GM23338 (cell line): ENCODE measurements at regions not wholly inside any gene's neighbourhood (a gene's known extent, or its start where the extent isn't known, plus 50 kb on each side); places are given as distances from the start of the nearest gene placed in this dataset.

Experiments used
- CTCF ChIP-seq, 2 experiments: fragments of 200-600 bp in 1 of 2; sonication (generic) in 1 of 2; conservative IDR thresholded peaks; 2 replicates each; pipeline versions ENCODE4 v1.5.1 to v1.6.1; 2016 to 2017; ENCODE audit warnings: antibody characterized with exemption in 2 of 2, low read depth in 2 of 2, mild to moderate bottlenecking in 2 of 2, moderate library complexity in 1 of 2
- EZH2 ChIP-seq: fragments of 200-600 bp; sonication (generic); IDR thresholded peaks from one replicate; pipeline ENCODE4 v1.8.0; 2017; ENCODE audit warnings: antibody characterized with exemption, mild to moderate bottlenecking, low read depth; ENCODE audit not compliant: unreplicated experiment

- TF ChIP-seq CTCF (conservative IDR thresholded peaks at IDR 0.05; ENCODE audit: low read depth in 2 of 2) (no peak), EZH2 (no peak)
These were observed 691.4 kb downstream of the PCDH7 start for GRCh38 chr4:31411565-31411964.
